CD4-positive, alpha-beta T cell (primary cell): ENCODE measurements at regions not wholly inside any gene's neighbourhood (a gene's known extent, or its start where the extent isn't known, plus 50 kb on each side); places are given as distances from the start of the nearest gene placed in this dataset.

Source experiments
- ATAC-seq: fragments of 200-7000 bp; cut with Tn5 transposase; one replicate; pipeline ENCODE4 v1.10.0; 2022; ENCODE audit warnings: mild to moderate bottlenecking; ENCODE audit not compliant: poor library complexity
- CTCF ChIA-PET: fragments of 350-600 bp; sonication (Branson Sonifier 250); formaldehyde crosslinking; loops from one replicate; lab custom pipeline; 2021; ENCODE audit warnings: antibody characterized with exemption, inconsistent platforms; lab: Charles Lee
- POLR2A ChIA-PET: fragments of 350-600 bp; sonication (Branson Sonifier 250); formaldehyde crosslinking; loops from one replicate; lab custom pipeline; 2021; ENCODE audit warnings: antibody characterized with exemption, inconsistent platforms; lab: Charles Lee
- DNase-seq, 14 experiments: peaks; one replicate each; pipeline ENCODE4 v3.0.0-alpha.2; 2013 to 2020; ENCODE audit warnings: mixed read lengths in 2 of 14
- H3K27ac ChIP-seq, 2 donors: one replicate each; pipeline versions ENCODE4 v1.5.1 to v1.7.0; 2013; ENCODE audit warnings: low read length in 2 of 2, low read depth in 1 of 2, mild to moderate bottlenecking in 1 of 2
- H3K27me3 ChIP-seq, 2 experiments: 1 replicate in 1 of 2; 2 replicates in 1 of 2; pipeline versions ENCODE4 v1.6.1 to v1.7.0; 2013; ENCODE audit warnings: low read length in 2 of 2, control low read depth in 1 of 2, mild to moderate bottlenecking in 1 of 2, moderate library complexity in 1 of 2; ENCODE audit not compliant: insufficient read depth in 2 of 2, control insufficient read depth in 1 of 2
- H3K36me3 ChIP-seq: one replicate; pipeline ENCODE4 v1.6.1; 2013; ENCODE audit warnings: low read length, control low read depth; ENCODE audit not compliant: insufficient read depth
- H3K4me1 ChIP-seq: one replicate; pipeline ENCODE4 v1.6.1; 2013; ENCODE audit warnings: low read length, control low read depth; ENCODE audit not compliant: insufficient read depth
- H3K4me3 ChIP-seq: one replicate; pipeline ENCODE4 v1.5.1; 2013; ENCODE audit warnings: mild to moderate bottlenecking, low read length, moderate library complexity
- H3K9me3 ChIP-seq, 2 experiments: 1 replicate in 1 of 2; 2 replicates in 1 of 2; pipeline versions ENCODE4 v1.6.1 to v1.7.0; 2013; ENCODE audit warnings: low read length in 2 of 2, mild to moderate bottlenecking in 2 of 2, control low read depth in 1 of 2, moderate library complexity in 1 of 2; ENCODE audit not compliant: control insufficient read depth in 1 of 2, insufficient read depth in 1 of 2
- H3K27ac Mint-ChIP-seq: one replicate; pipeline ENCODE4 v1.8.0; 2020; ENCODE audit warnings: mixed read lengths
- H3K27me3 Mint-ChIP-seq: one replicate; pipeline ENCODE4 v1.8.0; 2021; ENCODE audit warnings: mixed read lengths
- H3K36me3 Mint-ChIP-seq: one replicate; pipeline ENCODE4 v1.8.0; 2021; ENCODE audit warnings: low read depth, mixed read lengths
- H3K4me1 Mint-ChIP-seq: one replicate; pipeline ENCODE4 v1.8.0; 2021; ENCODE audit warnings: low read depth, mixed read lengths
- H3K4me3 Mint-ChIP-seq: one replicate; pipeline ENCODE4 v1.8.0; 2020; ENCODE audit warnings: mild to moderate bottlenecking, mixed read lengths
- H3K9me3 Mint-ChIP-seq: one replicate; pipeline ENCODE4 v1.8.0; 2020; ENCODE audit warnings: mixed read lengths
- intact Hi-C, 2 experiments: fragments of 100-400 bp; cut with DNase I in 1 of 2; cut with micrococcal nuclease in 1 of 2; formaldehyde crosslinking; loops; one replicate each; pipeline versions ENCODE4 v1.15.1 to v1.9.0; 2023 to 2025; cut with DNase I, micrococcal nuclease
- TF ChIP-seq, protein P1 (sequence below): fragments of 200-600 bp; IDR thresholded peaks from one replicate; pipeline ENCODE4 v1.8.0; 2022; ENCODE audit warnings: antibody characterized with exemption, mild to moderate bottlenecking

DNA sequence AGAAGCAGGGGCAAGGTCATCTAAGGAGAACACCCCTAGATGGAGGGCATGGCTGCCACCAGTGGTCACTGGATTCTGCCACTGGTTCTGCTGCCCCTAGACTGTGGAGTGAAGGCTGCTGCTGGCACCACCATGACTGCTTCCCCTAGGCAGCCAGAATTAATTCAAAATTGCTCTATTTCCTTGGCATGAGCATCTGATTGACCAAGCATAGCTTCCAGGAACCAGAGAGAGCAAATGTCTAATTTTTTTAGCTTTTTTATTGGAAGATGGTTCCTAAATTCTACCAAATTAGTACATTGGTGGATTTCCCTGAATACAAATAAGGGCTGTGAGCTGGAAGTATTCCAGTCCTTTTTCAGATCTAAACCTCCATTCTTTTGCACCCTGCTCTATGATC lies 270.2 kb upstream of the GBE1 start:
- H3K27ac Mint-ChIP-seq, result no peak overlapping the region
- POLR2A ChIA-PET, result no interaction called here

DNA sequence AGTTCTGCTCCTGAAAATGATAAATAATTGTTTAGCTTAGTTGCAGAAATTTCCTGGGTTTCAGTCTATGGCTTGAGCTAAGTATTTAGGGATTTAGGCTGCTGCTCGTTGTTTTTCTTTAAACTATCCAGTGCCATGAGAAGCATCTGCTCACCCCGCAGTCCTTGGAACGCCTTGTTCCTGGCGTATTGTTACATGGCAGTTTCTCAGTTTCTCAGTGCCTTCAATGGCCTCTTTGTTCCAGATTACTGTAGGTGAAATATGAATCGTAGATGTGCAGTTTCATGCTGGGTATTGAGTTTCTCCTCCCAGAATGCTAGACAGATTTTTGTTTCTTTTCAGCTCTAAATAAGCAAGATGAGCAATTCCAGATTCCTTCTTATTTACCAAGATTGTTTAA lies 269.5 kb upstream of the GBE1 start:
- Histone ChIP-seq H3K9me3 (no peaks in the 10 kb centered on the region), H3K27me3 (no peaks in the 10 kb centered on the region), H3K4me3 (no peak overlapping the region), H3K27ac (no peak overlapping the region), H3K36me3 (no peaks in the 10 kb centered on the region), H3K4me1 (no peaks in the 10 kb centered on the region)
- Mint-ChIP-seq H3K9me3 (peaks cover 5% of the 10 kb centered on the region), H3K36me3 (no peaks in the 10 kb centered on the region), H3K27ac (no peak overlapping the region), H3K4me1 (no peaks in the 10 kb centered on the region), H3K27me3 (no peaks in the 10 kb centered on the region), H3K4me3 (no peak overlapping the region)
- DNase-seq (no peak), ATAC-seq (no peak)
- TF ChIP-seq, protein P1, sequence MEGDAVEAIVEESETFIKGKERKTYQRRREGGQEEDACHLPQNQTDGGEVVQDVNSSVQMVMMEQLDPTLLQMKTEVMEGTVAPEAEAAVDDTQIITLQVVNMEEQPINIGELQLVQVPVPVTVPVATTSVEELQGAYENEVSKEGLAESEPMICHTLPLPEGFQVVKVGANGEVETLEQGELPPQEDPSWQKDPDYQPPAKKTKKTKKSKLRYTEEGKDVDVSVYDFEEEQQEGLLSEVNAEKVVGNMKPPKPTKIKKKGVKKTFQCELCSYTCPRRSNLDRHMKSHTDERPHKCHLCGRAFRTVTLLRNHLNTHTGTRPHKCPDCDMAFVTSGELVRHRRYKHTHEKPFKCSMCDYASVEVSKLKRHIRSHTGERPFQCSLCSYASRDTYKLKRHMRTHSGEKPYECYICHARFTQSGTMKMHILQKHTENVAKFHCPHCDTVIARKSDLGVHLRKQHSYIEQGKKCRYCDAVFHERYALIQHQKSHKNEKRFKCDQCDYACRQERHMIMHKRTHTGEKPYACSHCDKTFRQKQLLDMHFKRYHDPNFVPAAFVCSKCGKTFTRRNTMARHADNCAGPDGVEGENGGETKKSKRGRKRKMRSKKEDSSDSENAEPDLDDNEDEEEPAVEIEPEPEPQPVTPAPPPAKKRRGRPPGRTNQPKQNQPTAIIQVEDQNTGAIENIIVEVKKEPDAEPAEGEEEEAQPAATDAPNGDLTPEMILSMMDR, result no peak
- intact Hi-C loops, result no loop called here
- ChIA-PET POLR2A (no interaction called here), CTCF (no interaction called here)

More for the DNA sequence above, 270.2 kb upstream of the GBE1 start:
- Histone ChIP-seq H3K4me1 (no peaks in the 10 kb centered on the region), H3K27me3 (no peaks in the 10 kb centered on the region), H3K4me3 (no peak overlapping the region), H3K9me3 (no peaks in the 10 kb centered on the region), H3K36me3 (no peaks in the 10 kb centered on the region), H3K27ac (no peak overlapping the region)
- ATAC-seq (no peak), DNase-seq (no peak)
- Mint-ChIP-seq H3K27me3 (no peaks in the 10 kb centered on the region), H3K36me3 (no peaks in the 10 kb centered on the region), H3K4me3 (no peak overlapping the region), H3K9me3 (peaks cover 3% of the 10 kb centered on the region), H3K4me1 (no peaks in the 10 kb centered on the region)
- TF ChIP-seq, protein P1, result no peak
- CTCF ChIA-PET, result no interaction called here
- intact Hi-C loops, result no loop called here

DNA sequence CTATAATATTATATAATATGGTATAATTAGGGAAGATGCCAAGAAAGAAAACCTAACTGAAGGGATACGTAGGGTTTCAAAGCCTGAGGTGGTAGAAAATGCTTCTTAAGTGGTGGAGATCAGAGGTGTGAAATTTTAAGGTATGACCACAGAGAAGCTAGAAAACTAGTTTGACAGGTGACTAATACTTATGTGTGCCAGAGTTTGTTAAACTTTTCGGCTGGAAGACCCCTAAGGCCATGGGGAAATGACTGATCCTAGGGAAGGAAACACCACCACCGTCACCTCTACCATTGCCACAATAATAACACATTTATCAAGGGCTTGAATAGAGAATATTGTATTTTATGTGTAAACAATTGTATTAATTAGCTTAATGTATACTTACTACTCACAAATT lies 261.4 kb upstream of the GBE1 start:
- ATAC-seq, result no peak
- intact Hi-C loops, result no loop called here
- H3K4me1 ChIP-seq, result no peaks in the 10 kb centered on the region
- ChIA-PET POLR2A (no interaction called here), CTCF (no interaction called here)
- H3K4me1 Mint-ChIP-seq, result no peaks in the 10 kb centered on the region
- H3K27ac ChIP-seq, result no peak overlapping the region
- no peak overlapping the region for H3K27ac Mint-ChIP-seq
- H3K36me3 Mint-ChIP-seq, result no peaks in the 10 kb centered on the region
- DNase-seq, result no peak
- H3K4me3 Mint-ChIP-seq, result no peak overlapping the region
- no peaks in the 10 kb centered on the region for H3K27me3 ChIP-seq
- no peaks in the 10 kb centered on the region for H3K27me3 Mint-ChIP-seq
- no peak overlapping the region for H3K4me3 ChIP-seq
- no peaks in the 10 kb centered on the region for H3K9me3 ChIP-seq
- TF ChIP-seq, protein P1, result no peak
- H3K36me3 ChIP-seq, result no peaks in the 10 kb centered on the region
- peaks cover 3% of the 10 kb centered on the region for H3K9me3 Mint-ChIP-seq
